Suppressor macrophage treated with lipopolysaccharide for 4 hours (primary cell): ENCODE measurements at regions not wholly inside any gene's neighbourhood (a gene's known extent, or its start where the extent isn't known, plus 50 kb on each side); places are given as distances from the start of the nearest gene placed in this dataset.

Experiments
- DNase-seq: peaks from one replicate; pipeline ENCODE4 v3.0.0-alpha.2; 2020

- peak; percentile 4 for DNase-seq
These were observed 90.6 kb downstream of the TNFSF13B start for GRCh38 chr13:108360139-108360538.

DNA sequence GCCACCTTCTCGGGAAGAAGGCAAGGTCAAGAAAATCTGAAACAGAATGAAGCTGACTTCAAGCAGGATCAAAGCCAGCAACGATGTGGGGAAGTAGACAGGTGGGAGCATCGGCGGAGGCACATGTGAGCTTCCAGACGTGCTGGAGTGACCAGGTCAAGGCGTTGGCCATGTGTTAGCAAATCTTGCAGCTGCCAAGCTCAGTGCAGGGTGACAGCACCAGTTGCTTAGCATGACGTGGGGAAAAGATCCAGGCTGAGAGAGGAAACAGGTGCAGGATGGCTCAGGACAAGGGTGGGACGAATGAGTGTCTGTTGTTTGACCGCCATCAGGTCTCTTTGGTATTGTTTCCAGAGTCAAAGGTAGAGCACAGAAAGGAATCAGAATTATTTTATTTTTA, 92.3 kb downstream of the TNFSF13B start:
- DNase-seq: no peak

DNA sequence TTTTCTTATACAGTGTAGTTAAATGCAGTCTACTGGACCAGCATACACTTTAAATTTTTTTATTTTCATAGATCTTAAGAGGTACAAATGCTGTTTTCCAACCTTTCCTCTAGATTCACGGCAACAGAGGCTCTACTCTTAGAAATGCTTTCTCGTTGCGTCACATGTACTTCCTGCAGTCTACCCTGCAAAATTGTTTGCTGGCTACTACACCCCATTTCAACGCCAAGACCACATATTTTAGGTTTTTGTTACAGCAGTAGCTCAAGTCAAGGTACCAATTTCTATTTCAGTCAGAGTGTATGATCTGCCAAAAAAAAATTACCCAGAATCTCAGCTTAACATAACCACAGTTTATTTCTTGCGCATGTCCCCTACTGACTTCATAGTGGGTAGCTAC, 94.1 kb downstream of the TNFSF13B start:
- DNase-seq: no peak

DNA sequence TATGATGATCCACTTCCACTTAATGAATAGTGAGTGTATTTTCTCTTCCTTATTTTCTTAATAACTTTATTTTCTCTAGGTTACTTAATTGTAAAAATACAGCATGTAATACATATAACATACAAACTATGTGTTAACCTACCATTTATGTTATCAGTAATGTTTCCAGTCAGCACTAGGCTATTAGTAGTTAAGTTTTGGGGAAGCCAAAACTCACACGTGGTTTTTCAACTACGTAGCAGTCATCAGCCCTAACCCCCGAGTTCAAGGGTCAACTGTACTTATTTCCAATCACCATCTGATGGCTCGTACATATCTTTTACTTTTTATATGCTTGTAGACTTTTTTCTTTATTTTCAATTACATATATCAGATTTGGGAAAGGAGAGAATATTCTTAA, 95.7 kb downstream of the TNFSF13B start:
- DNase-seq: peak; percentile 10

GRCh38 chr13:108368250-108368905, 98.9 kb downstream of the TNFSF13B start:
- peak; percentile 62 for DNase-seq

DNA sequence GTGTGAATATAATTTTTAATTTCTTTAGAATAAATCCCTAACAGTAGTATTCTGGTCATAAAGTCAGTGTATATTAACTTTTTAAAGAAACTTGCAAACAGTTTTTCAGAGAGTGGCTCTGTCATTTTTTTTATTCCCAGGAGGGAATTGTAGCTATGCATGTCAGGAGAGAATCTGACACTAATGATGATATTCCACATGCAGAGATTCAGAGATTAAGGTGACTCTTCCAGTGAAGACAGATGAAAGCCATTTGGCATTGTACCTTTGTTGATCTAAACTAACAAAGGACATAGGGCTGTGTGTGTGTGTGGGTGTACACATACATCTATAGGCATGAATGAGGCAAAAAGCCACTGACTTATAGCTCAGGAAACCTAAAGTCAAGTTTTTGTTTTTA, 99.9 kb downstream of the TNFSF13B start:
- DNase-seq: no peak

DNA sequence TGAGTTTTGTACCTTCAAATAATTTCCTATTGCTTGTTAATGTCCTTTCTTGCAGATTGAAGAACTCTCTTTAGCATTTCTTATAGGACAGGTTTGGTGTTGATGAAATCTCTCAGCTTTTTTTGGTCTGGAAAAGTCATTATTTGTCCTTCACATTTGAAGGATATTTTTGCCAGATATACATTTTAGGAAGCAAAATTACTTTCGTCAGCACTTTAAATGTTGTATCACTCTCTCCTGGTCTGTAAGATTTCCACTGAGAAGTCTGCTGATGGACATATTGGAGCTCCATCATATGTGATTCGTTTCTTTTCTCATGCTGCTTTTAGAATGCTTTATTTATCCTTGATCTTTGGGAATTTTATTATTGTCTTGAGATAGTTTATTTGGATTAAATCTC, 105.5 kb downstream of the TNFSF13B start:
- no peak for DNase-seq

DNA sequence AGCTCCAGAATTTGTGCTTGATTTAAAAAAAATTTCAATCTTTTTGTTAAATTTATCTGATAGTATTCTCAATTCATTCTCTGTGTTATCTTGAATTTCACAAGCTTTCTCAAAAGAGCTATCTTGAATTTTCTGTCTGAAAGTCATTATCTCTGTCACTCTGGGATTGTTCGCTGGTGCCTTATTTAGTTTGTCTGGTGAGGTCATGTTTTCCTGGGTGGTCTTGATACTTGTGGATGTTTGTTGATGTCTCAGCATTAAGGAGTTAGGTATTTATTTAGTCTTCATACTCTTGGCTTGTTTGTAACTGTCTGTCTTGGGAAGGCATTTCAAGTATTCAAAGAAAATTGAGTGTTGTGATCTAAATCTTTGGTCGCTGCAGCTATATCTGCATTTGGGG, 106.3 kb downstream of the TNFSF13B start:
- no peak for DNase-seq

GRCh38 chr13:108376308-108376707, 106.8 kb downstream of the TNFSF13B start:
- DNase-seq: no peak

DNA sequence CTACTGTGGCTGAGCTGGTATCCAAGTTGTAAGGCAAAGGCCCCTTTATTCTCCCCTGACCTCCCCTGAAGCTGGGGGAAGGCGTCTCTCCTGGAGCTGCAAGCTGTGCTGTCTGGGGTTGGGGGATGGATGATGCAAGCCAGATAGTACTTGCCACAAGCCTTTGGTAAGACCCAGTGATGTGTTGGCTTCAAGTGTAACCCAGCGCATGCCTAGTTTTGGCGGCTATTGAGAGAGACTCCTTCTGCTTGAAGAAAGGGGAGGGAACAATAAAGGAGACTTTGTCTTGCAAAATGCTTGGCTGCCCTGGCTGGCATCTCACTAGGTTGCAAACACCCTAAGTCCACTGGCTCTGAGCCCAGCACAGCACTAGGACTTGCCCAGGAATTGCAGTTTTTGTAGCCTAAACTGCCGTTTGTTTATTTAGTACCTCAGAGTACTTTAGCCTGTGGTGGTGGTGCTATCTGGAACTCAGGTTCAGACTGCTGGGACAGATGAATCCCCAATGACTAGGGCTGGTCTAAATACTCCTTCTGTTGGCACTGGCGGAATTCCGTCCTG, 108.2 kb downstream of the TNFSF13B start:
- DNase-seq: no peak

- DNase-seq: no peak
These were observed 114.1 kb downstream of the TNFSF13B start for GRCh38 chr13:108383667-108384066.

DNA sequence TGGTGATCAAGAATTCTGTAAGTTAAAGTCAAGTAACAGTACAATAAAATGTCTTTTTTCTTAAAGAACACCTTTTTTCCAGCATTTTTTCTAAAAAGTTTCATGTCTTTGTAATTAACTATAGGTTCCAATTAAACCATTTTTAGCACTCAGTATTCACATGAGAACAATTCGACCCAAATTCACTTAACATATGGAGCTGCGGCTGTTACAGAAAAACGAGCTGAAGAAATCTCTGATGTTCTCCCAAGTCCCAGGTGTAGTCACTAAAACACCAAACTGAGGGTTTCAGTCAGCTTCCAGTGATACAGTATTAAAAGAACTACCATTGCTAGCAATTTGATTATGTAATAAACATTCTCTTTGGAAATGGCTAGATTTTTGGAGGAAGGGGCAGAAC, 117.6 kb downstream of the TNFSF13B start:
- no peak for DNase-seq

GRCh38 chr13:108402850-108403249, 133.3 kb downstream of the TNFSF13B start:
- no peak for DNase-seq

- no peak for DNase-seq
These were observed 138.0 kb downstream of the TNFSF13B start for GRCh38 chr13:108407495-108407894.

GRCh38 chr13:108408672-108409071, 139.2 kb downstream of the TNFSF13B start:
- no peak for DNase-seq

DNA sequence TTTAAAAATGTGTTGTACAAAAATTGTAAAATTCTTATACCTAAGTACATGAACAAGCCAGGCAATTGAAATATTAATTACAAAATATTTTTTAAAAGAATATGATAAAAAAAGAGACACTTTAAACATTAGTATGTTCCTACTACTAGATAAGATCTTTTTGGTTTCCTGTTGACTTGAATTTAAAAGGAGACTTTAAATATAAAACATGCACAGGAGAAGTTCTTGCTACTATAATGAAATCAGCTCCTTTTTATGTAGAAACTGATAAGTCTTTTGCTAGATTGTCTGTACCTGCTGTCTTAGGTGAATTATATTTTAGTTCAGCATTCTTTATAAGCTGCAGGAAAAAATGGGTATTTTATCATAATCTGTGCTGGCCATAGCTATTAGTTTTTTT, 140.2 kb downstream of the TNFSF13B start:
- no peak for DNase-seq

DNA sequence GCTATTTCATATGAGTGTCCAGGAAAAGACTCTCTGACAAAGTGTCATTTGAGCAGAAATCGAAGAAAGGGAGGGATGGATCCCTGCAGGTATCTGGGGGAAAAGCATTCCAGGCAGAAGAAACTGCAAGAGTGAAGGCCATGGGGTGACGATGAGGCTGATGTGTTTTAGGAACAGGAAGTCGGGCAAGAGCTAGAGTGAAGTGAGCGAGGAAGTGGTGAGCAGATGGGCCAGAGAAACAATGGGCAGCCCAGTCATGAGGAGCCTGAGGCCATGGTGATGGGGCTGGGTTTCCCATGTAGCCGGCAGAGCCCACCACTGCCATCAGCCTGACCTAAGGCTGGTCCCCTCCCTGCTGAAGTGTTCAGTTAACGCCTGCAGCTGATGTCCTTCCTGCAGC, 150.2 kb downstream of the TNFSF13B start:
- no peak for DNase-seq

DNA sequence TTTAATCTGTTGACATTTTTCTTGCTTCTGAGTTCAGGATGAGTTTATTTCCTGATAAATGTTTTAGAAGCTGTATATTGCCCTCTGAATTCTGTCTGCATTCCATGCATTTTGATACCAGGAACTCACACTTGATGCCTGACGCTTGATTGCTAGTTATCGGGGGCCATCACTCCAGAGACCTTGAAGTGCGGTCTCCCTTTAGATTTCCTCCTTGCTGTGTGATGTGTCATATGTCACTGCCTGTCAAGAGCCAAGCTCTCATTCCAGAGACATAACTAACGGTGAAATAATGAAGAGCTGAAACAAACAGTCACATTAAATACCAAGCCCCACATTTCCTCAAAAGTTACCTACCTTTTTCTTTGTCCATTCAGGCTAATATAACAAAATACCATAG, 155.5 kb downstream of the TNFSF13B start:
- no peak for DNase-seq

DNA sequence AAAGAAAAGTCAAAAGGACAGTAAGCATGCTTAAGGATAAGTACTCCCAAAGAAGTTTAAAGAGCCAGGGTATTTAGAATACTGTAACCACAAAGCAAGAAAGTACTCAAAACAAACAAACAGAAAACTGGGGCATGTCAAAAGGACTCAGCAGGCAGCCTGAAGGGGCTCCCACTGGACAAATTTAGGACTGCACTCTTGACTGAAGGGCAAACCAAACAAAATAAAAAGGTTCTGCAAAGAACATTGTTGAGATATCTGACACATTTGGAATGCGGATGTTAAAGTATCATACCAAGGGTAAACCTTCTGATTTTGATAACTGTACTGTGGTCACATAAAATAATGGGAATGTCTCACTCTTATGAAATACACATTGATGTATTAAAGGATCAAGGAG, 157.4 kb downstream of the TNFSF13B start:
- DNase-seq: no peak

DNA sequence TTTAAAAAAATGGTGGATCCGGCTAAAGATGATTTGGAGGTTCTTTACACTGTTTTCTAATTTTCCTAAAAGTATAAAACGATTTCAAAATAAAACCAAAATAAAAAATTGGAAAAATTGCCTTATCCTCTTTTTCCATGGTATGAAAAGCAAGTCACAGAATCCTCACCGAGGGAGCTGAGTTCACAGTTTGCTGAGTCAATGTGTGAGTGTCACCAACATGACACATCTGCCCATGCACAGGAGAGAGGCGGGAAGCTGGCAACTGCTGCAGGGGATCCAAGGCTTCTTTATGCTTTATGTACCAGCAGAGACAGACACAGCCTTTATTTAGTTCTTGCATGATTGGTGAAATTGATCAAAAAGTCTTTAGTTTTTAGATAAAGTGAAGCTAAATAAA, 157.8 kb downstream of the TNFSF13B start:
- DNase-seq: no peak

GRCh38 chr13:108428691-108429090, 159.2 kb downstream of the TNFSF13B start:
- DNase-seq: no peak

GRCh38 chr13:108433976-108434755, 164.6 kb downstream of the TNFSF13B start:
- peak; percentile 9 for DNase-seq

GRCh38 chr13:108435393-108436149, 166.1 kb downstream of the TNFSF13B start:
- DNase-seq: no peak

GRCh38 chr13:108437496-108437895, 168.0 kb downstream of the TNFSF13B start:
- DNase-seq: no peak
